HG02884 (cell line): ENCODE measurements at regions not wholly inside any gene's neighbourhood (a gene's known extent, or its start where the extent isn't known, plus 50 kb on each side); places are given as distances from the start of the nearest gene placed in this dataset.
"Not testable (repeated sequence)": the region's sequence is repeated elsewhere in the genome, so short reads cannot be mapped to it uniquely, and the experiment has no call there.

Source experiments
- ATAC-seq: cut with Tn5 transposase; IDR thresholded peaks from one replicate; pipeline ENCODE4 v1.9.1; 2021; ENCODE audit warnings: mild to moderate bottlenecking, moderate library complexity; ENCODE audit not compliant: unreplicated experiment

DNA sequence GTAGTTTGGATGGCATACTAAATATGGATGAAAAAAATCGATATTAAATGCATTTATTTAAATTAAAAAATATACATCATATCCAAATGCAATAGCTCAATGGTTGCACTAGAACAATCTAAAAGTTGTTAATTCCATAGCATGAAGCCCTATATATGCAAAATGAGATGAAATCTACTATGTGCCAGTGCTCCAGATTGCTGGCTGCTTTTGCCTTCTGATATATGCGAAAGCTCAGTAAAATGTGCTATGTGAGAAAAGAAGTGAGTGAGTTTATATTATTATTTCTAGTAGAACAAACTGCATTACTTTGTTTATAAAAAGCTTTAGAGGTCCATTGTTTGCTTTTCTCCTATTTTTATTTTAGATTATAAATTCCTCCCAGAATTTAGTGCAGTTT, 186.7 kb downstream of the MAT2B start:
- no peak for ATAC-seq

GRCh38 chr5:163695830-163696578, 190.6 kb downstream of the MAT2B start:
- peak; percentile 96 for ATAC-seq

- no peak for ATAC-seq
Observed at GRCh38 chr5:163696579-163696887, 191.1 kb downstream of the MAT2B start.

- ATAC-seq, result no peak
Observed at GRCh38 chr5:163706053-163706771, 200.8 kb downstream of the MAT2B start.

GRCh38 chr5:163712011-163712410, 206.6 kb downstream of the MAT2B start:
- no peak for ATAC-seq

DNA sequence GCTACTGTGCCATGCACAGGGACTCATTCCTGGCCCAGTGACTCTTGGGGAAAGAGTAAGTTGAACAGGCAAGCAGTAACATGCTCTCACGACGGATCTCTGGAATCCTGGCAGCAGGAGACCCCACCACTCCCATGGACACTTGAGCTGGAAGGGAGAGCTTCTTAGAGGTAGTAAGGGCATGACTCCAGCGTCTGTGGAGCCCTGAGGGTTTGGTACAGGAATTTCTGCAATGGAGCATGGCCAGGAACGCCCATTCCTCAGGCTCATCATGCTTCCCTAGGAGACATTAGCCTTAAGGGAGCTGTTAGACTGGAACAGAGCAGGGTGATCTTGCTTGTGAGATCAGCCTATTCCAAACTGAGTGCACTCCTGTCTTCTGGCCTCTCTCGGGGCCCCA, 212.9 kb downstream of the MAT2B start:
- no peak for ATAC-seq

- no peak for ATAC-seq
Observed at GRCh38 chr5:163724305-163724704, 218.9 kb downstream of the MAT2B start.

DNA sequence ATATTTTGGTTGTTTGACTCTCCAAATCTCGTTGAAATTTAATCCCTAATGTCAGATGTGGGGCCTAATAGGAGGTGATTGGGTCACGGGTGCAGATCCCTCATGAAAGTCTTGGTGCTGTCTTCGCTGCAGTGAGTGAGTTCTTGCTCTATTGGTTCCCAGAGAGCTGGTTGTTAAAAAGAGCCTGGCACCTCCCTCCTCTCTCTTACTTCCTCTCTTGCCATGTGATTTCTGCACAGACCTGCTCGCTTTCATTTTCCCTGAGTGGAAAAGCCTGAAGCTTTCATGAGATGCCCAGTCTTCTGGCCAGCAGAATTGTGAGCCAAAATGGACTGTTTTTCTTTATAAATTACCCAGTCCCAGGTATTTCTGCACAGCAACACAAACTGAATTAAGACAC, 221.6 kb downstream of the MAT2B start:
- ATAC-seq, result peak; percentile 83

- no peak for ATAC-seq
Observed at GRCh38 chr5:163730206-163730756, 224.9 kb downstream of the MAT2B start.

DNA sequence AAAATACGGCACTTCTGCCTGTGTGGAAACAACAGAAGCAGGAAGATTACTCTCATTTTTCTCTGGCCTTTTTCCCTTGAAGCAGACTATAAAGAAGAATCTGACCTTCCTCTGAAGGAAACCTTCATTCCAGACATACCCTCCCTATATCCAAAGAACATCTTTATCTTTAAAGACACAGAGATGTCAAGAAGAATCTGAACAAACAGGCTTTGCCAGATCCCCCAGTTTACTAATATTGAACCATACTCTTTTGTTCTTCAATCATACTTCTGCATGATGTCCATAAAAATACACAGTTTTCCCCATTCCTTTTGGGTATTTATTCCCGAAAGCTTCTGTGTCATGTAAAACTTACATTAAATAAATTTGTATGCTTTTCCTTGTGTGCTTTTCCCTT, 225.8 kb downstream of the MAT2B start:
- ATAC-seq, result no peak

DNA sequence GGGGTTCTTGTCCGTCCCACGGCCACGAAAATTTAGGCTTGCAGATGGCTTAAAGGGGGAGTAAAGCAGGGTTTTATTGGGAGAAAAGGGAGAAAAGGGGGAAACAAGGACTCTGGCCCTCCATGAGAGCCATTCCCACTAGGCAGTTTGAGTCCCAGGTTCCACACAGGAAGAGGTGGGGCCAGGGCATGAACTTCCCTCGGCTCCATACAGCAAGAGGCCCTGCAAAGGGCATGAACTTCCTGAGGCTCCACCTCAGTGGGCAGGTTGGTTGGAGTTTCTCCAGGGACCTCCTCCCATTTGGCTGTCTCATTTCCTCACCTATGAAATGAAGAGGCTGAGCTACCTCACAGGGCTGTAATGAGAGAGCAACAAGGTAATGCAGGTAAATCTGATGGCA, 229.7 kb downstream of the MAT2B start:
- no peak for ATAC-seq

GRCh38 chr5:163747586-163747985, 242.2 kb downstream of the MAT2B start:
- ATAC-seq, result no peak

GRCh38 chr5:163748934-163749333, 243.5 kb downstream of the MAT2B start:
- no peak for ATAC-seq

DNA sequence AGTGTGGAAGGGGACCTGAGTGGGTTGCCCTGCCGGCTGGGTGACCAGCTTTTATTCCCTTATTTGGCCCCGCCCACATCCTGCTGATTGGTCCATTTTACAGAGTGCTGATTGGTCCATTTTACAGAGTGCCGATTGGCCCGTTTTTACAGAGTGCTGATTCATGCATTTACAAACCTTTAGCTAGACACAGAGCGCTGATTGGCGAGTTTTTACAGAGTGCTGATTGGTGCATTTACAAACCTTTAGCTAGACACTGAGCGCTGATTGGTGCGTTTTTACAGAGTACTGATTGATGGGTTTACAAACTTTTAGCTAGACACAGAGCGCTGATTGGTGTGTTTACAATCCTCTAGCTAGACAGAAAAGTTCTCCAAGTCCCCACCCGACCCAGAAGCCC, 245.0 kb downstream of the MAT2B start:
- not testable (repeated sequence) for ATAC-seq

GRCh38 chr5:163755505-163755904, 250.1 kb downstream of the MAT2B start:
- ATAC-seq, result no peak

DNA sequence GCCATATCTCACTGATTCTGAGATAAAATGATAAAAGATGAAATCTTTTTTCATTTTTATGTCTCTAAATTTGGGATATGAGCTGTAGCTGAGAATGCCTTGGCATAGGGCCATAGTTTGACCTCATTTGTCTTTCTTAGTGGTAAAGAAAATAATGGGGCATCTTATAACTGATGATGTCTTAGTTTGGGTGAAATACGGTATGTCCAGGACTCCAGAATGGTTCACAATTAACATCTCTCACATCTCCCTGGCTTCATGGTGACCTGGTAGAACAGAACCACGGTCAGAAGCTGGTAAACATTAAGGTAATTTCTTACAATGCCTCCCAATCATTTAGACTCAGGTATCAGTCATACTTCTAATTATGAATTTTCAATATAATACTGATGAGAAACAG, 250.8 kb downstream of the MAT2B start:
- no peak for ATAC-seq

DNA sequence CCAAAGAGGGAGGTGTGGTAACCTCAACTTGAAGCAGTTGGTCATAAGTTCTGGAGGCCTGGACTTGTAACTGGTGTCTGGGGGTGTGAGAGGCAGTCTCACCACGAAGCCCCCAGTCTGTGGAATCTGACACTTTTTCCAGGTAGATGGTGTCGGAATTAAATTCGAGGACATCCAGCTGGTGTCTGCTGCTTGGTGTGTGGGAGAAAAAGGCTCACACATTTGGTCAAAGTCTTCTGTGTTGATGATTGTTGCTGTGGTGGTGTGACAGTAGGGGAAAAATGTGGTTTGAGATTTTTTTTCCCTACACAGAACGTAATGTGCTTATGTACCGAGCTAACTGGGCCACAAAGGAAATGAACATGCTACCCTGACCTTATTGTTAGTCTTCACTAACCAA, 251.9 kb downstream of the MAT2B start:
- ATAC-seq, result no peak

DNA sequence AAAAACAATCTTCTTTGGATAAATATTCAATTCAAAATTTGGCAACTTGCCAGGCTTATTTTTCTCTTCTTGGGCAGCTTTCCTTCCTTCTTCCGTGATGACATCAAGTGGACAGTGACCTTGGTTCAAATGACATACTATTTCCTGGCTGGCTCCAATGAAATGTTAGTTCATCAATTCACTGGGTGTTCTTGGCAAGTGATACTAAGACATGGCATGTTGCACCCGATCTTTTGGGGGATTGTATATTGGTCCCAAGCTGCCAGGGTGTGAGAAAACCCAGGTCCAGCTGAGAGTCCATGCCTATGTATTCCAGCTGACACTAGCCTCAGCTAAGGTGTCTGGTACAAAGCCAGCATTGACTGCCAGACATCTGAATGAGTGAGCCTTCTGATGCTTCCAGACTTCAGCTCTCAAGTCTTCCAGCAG, 252.9 kb downstream of the MAT2B start:
- no peak for ATAC-seq

DNA sequence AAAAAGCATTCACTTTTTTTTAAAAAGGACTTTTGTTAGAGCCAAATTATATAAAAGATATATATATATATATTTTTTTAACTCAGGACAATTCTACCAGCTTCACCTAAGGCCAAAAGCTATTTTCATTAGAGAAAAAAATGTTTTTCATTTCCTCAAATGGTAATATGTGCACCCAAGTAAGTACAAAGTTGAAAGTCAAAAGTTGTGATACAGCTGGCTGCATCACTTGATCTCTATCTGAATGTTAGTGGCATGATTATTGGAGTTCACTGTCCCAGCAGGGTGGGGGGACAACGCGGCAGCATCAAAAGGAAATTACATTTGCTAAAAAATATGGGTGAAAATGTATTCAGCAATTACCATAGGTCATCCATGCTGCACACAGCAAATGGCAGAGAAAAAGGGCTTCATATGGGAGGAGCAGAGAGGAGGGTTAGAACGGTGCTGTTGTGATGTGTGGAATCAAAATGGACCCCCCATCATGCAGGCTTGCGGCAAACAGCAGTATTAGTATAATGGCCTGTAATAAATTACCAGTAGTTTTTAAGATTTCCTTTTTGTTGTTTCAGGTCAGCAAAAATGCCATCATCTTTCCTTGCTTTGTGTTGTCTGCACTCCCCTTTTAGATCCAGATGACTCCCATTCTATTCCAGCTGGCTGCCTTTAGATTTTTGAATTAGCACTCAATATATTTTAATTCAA, 253.7 kb downstream of the MAT2B start:
- ATAC-seq, result no peak

GRCh38 chr5:163760498-163760897, 255.1 kb downstream of the MAT2B start:
- ATAC-seq, result no peak

DNA sequence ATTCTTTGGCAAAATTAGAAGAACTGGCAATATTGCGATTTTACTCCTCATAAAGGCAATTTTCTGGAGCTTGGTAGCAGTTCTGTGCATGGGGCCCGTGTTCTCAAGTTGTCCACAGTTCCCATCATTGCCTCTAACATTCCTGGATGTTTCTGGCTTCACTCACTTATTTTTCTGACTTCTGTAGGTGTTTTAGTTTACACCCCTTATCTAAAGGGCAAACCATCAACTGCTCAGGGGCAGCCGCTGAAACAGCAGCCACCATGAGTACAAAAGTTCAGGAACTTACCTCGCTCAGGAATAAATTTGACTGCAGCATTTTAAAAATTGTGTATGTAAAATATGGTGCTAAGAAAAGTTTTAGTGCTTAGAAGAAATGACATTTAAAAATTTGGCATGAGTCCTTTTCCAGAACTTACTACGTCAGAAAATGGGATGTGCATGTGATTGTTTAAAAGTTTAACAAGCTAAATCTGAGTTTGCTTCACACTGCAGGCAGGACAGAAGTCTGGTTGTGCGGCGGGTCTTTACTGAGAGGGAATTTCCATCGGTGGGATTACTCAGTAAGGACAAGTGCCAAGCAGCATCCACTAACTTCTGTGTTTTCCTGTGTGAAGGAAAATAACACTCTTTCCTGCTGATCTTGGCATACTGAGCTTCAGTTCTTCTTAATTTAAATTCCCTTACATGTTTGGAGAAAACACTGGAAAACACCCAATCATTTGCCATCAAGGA, 261.7 kb downstream of the MAT2B start:
- no peak for ATAC-seq
